Caco-2 (cell line): ENCODE measurements at regions not wholly inside any gene's neighbourhood (a gene's known extent, or its start where the extent isn't known, plus 50 kb on each side); places are given as distances from the start of the nearest gene placed in this dataset.

Experiments
- BruUV-seq: library from RNA; stranded (reverse); fragments of 400-500 nt; replicated peaks from 2 replicates; lab custom pipeline; 2021; lab: Mats Ljungman, UMichigan
- CTCF ChIA-PET: fragments of 300-600 bp; sonication (Branson Sonifier 250); formaldehyde crosslinking; loops from one replicate; lab custom pipeline; 2022; ENCODE audit warnings: antibody characterized with exemption; lab: Charles Lee
- POLR2A ChIA-PET: fragments of 300-600 bp; sonication (Branson Sonifier 250); formaldehyde crosslinking; loops from one replicate; lab custom pipeline; 2022; ENCODE audit warnings: antibody characterized with exemption; lab: Charles Lee
- DNase-seq, 2 experiments: peaks; one replicate each; pipeline versions ENCODE4 v3.0.0 to v3.0.0-alpha.2; 2020 to 2022
- H3K27me3 ChIP-seq: replicated peaks from 2 replicates; pipeline ENCODE4 v1.6.0; 2011; ENCODE audit warnings: low read length; ENCODE audit not compliant: control insufficient read depth, insufficient read depth
- H3K36me3 ChIP-seq: 2 replicates; pipeline ENCODE4 v1.5.1; 2011; ENCODE audit warnings: low read length; ENCODE audit not compliant: control insufficient read depth, insufficient read depth
- H3K4me1 ChIP-seq: fragments of 250-450 bp; sonication (Bioruptor Pico); 2 replicates; pipeline ENCODE4 v1.5.1; 2020; ENCODE audit warnings: mild to moderate bottlenecking
- H3K4me3 ChIP-seq: 2 replicates; pipeline ENCODE4 v1.5.1; 2011; ENCODE audit warnings: low read depth, mild to moderate bottlenecking, control low read depth, low read length
- H3K9me3 ChIP-seq: fragments of 250-450 bp; sonication (Bioruptor Pico); 2 replicates; pipeline ENCODE4 v1.5.1; 2020; ENCODE audit warnings: mild to moderate bottlenecking, moderate library complexity
- H3K27ac Mint-ChIP-seq: one replicate; pipeline ENCODE4 v1.8.0; 2022; ENCODE audit warnings: mixed read lengths; ENCODE audit not compliant: unreplicated experiment
- H3K27me3 Mint-ChIP-seq: one replicate; pipeline ENCODE4 v1.8.0; 2022; ENCODE audit warnings: mixed read lengths; ENCODE audit not compliant: insufficient read depth, unreplicated experiment
- H3K36me3 Mint-ChIP-seq: one replicate; pipeline ENCODE4 v1.8.0; 2022; ENCODE audit warnings: mild to moderate bottlenecking, mixed read lengths; ENCODE audit not compliant: insufficient read depth, unreplicated experiment
- H3K4me1 Mint-ChIP-seq: one replicate; pipeline ENCODE4 v1.8.0; 2022; ENCODE audit warnings: low read depth, mixed read lengths; ENCODE audit not compliant: unreplicated experiment
- H3K4me3 Mint-ChIP-seq: one replicate; pipeline ENCODE4 v1.8.0; 2022; ENCODE audit warnings: mild to moderate bottlenecking, moderate library complexity, mixed read lengths; ENCODE audit not compliant: unreplicated experiment
- H3K9me3 Mint-ChIP-seq: one replicate; pipeline ENCODE4 v1.8.0; 2022; ENCODE audit warnings: mixed read lengths; ENCODE audit not compliant: unreplicated experiment
- intact Hi-C: fragments of 100-400 bp; cut with micrococcal nuclease; formaldehyde crosslinking; loops from one replicate; pipeline ENCODE4 v1.10.0; 2022; ENCODE audit not compliant: unreplicated experiment
- TF ChIP-seq, protein P1 (sequence below), 2 experiments: fragments of 200-600 bp in 1 of 2; IDR thresholded peaks; 1 replicate in 1 of 2; 2 replicates in 1 of 2; pipeline versions ENCODE4 v1.5.1 to v1.8.0; 2011 to 2022; ENCODE audit warnings: antibody characterized with exemption in 1 of 2, control low read depth in 1 of 2, inconsistent platforms in 1 of 2, low read depth in 1 of 2, low read length in 1 of 2, mild to moderate bottlenecking in 1 of 2, moderate library complexity in 1 of 2; ENCODE audit not compliant: insufficient read depth in 1 of 2, severe bottlenecking in 1 of 2, unreplicated experiment in 1 of 2

DNA sequence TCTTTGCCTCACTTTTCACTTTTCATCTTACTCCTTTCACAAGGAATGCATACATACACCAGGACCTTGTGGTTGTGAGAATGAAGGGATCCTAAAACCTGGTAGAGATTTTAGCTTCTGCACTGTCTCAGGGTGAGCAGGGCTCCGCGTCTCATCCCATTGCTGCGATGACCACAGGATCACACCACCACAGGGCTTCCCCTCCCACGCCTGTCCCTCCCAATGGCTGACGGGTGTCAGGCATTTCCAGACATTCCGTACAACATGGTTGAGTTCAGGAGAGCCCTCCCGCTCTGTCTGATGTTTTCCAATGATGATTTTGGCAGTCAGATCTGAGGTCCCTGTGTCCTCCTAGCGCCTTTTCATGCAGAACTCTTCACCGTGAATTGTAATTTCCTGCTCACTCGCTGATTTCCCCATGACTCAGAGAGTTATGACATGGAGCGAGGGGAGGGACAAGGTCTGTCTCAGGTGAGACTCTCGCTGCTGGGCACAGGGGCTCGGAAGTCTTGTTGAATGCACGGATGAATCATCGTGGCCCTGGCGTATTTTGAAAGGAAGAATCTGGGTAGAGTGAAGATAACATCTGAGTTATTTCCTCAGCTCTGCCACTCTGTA, 102.8 kb downstream of the TEX29 start:
- no TSS peak for BruUV-seq
- no peak overlapping the region for H3K27ac Mint-ChIP-seq
- no peak overlapping the region for H3K4me3 Mint-ChIP-seq
- TF ChIP-seq, protein P1, sequence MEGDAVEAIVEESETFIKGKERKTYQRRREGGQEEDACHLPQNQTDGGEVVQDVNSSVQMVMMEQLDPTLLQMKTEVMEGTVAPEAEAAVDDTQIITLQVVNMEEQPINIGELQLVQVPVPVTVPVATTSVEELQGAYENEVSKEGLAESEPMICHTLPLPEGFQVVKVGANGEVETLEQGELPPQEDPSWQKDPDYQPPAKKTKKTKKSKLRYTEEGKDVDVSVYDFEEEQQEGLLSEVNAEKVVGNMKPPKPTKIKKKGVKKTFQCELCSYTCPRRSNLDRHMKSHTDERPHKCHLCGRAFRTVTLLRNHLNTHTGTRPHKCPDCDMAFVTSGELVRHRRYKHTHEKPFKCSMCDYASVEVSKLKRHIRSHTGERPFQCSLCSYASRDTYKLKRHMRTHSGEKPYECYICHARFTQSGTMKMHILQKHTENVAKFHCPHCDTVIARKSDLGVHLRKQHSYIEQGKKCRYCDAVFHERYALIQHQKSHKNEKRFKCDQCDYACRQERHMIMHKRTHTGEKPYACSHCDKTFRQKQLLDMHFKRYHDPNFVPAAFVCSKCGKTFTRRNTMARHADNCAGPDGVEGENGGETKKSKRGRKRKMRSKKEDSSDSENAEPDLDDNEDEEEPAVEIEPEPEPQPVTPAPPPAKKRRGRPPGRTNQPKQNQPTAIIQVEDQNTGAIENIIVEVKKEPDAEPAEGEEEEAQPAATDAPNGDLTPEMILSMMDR (IDR thresholded peaks at IDR 0.05; ENCODE audit: insufficient read depth in 1 of 2, low read depth in 1 of 2, low read length in 1 of 2, severe bottlenecking in 1 of 2, unreplicated experiment in 1 of 2) = no peak
- Histone ChIP-seq H3K9me3 (no peaks in the 10 kb centered on the region), H3K4me3 (no peak overlapping the region), H3K27me3 (peaks cover 1% of the 10 kb centered on the region; the same call in 1 of the 2 replicates), H3K4me1 (no peaks in the 10 kb centered on the region), H3K36me3 (no peaks in the 10 kb centered on the region)
- H3K9me3 Mint-ChIP-seq = no peaks in the 10 kb centered on the region
- no peaks in the 10 kb centered on the region for H3K36me3 Mint-ChIP-seq
- intact Hi-C loops = no loop called here
- DNase-seq = no peak
- ChIA-PET CTCF (no interaction called here), POLR2A (no interaction called here)
- no peaks in the 10 kb centered on the region for H3K4me1 Mint-ChIP-seq
- peaks cover 36% of the 10 kb centered on the region for H3K27me3 Mint-ChIP-seq

DNA sequence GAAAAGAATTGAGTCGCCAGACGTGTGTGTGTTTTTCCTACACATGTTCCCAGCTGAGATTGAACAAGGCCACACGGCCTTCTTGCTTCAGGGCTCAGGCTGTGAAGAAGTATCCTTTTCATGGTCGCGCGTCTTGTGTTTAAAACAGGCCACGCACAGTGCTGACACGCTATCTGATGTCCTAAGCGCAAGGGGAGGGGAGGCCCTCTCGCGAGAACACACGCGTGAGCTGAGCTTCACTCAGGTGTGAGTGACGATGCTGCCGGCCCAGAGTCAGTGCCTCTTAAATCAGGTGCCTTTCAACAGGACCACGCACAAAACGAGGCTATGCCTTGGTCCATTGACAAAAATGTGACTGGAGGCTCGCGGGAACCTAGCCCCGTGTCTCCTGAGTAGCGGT, 103.7 kb downstream of the TEX29 start:
- no peak overlapping the region for H3K4me3 ChIP-seq
- H3K27me3 Mint-ChIP-seq = peaks cover 31% of the 10 kb centered on the region
- no peaks in the 10 kb centered on the region for H3K36me3 Mint-ChIP-seq
- BruUV-seq = no TSS peak
- intact Hi-C loops = no loop called here
- no peaks in the 10 kb centered on the region for H3K9me3 ChIP-seq
- CTCF ChIA-PET = no interaction called here
- POLR2A ChIA-PET = no interaction called here
- TF ChIP-seq, protein P1 (IDR thresholded peaks at IDR 0.05; ENCODE audit: insufficient read depth in 1 of 2, low read depth in 1 of 2, low read length in 1 of 2, severe bottlenecking in 1 of 2, unreplicated experiment in 1 of 2) = no peak
- DNase-seq = no peak
- H3K27ac Mint-ChIP-seq = no peak overlapping the region
- no peaks in the 10 kb centered on the region for H3K9me3 Mint-ChIP-seq
- H3K4me1 Mint-ChIP-seq = no peaks in the 10 kb centered on the region
- no peak overlapping the region for H3K4me3 Mint-ChIP-seq
- no peaks in the 10 kb centered on the region for H3K36me3 ChIP-seq
- 0 out of 2 replicates have a peak, but pooled peaks cover under 1% of the 10 kb centered on the region for H3K4me1 ChIP-seq
- H3K27me3 ChIP-seq = peaks cover 1% of the 10 kb centered on the region; the same call in 1 of the 2 replicates

DNA sequence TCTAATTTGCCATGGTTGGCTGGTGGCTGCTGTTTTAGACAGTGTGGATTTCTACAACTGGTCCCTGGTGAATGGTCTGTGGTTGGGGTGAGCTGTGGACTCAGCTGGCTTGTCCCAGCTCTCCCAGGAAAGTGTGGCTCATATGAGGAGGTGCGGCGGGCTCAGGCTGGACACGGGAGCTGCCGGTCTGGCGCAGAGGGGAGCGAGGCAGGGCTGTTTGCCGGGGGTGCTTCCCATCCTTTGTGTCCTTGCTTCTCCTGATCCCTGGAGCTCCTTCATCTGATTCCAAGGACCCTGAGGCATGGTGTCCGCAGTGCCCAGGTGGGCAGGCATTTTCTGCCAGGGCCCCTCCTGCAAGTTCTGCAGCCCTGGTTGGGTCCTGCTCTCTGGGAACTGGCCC, 104.9 kb downstream of the TEX29 start:
- no peaks in the 10 kb centered on the region for H3K4me1 Mint-ChIP-seq
- intact Hi-C loops = no loop called here
- Histone ChIP-seq H3K27me3 (peaks cover 1% of the 10 kb centered on the region; the same call in 1 of the 2 replicates), H3K4me3 (no peak overlapping the region), H3K36me3 (no peaks in the 10 kb centered on the region), H3K4me1 (0 out of 2 replicates have a peak, but pooled peaks cover 5% of the 10 kb centered on the region), H3K9me3 (no peaks in the 10 kb centered on the region)
- no peak overlapping the region for H3K4me3 Mint-ChIP-seq
- H3K36me3 Mint-ChIP-seq = no peaks in the 10 kb centered on the region
- ChIA-PET POLR2A (no interaction called here), CTCF (no interaction called here)
- DNase-seq = no peak
- peaks cover 24% of the 10 kb centered on the region for H3K27me3 Mint-ChIP-seq
- BruUV-seq = no TSS peak
- no peaks in the 10 kb centered on the region for H3K9me3 Mint-ChIP-seq
- H3K27ac Mint-ChIP-seq = no peak overlapping the region
- TF ChIP-seq, protein P1 (IDR thresholded peaks at IDR 0.05; ENCODE audit: insufficient read depth in 1 of 2, low read depth in 1 of 2, low read length in 1 of 2, severe bottlenecking in 1 of 2, unreplicated experiment in 1 of 2) = no peak
